NCI-H748 treated with DMSO at 0.1 percent for 48 hours (cell line): ENCODE measurements at regions not wholly inside any gene's neighbourhood (a gene's known extent, or its start where the extent isn't known, plus 50 kb on each side); places are given as distances from the start of the nearest gene placed in this dataset.
"Not testable (repeated sequence)": the region's sequence is repeated elsewhere in the genome, so short reads cannot be mapped to it uniquely, and the experiment has no call there.

Experiments used
- DNase-seq: peaks from one replicate; lab custom pipeline; 2025; lab: John Stamatoyannopoulos, UW

GRCh38 chr20:22690616-22691179 lies 106.3 kb upstream of the FOXA2 start:
- DNase-seq: no peak

DNA sequence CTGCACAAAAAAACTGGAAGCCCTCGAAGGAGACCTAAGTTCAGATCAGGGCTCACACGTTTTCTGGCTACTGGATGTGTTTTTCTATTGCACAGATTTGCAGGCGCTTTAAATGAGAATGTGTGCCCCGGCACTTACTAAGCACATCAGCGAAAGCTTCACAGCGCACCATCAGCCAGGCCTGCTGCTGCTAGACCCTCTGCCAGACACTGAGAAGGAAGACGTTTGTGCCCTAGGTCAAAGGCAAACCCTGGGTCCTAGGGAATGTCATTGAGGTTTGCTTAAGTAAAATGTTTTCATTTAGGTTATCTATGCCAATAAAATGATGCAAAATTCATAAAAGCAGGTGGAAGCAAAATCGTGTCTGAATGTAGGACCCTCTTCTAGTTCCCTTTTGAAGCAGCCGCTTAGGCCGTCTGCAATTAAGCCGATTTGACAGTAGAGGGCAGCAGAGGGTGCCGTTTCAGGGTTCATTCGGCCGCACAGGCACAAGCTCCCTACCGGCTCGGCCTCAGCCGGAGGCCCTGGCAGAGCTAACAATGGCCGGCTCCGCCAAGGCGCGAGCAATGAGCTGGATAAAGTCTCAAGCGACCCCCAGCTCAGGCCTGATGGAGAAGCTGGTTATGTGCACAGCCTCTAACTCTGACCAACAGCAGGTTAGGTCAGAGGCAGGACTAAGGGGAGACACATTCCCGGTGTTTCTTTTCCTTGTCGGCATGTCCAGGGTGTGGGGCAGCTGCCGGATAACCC lies 107.2 kb upstream of the FOXA2 start:
- peak; percentile 78 for DNase-seq

GRCh38 chr20:22692119-22692475 lies 107.7 kb upstream of the FOXA2 start:
- DNase-seq: no peak

- DNase-seq: not testable (repeated sequence)
Observed at GRCh38 chr20:22692620-22693019, 108.2 kb upstream of the FOXA2 start.

- DNase-seq: no peak
Observed at GRCh38 chr20:22696759-22697158, 112.4 kb upstream of the FOXA2 start.

GRCh38 chr20:22698259-22698842 lies 114.0 kb upstream of the FOXA2 start:
- no peak for DNase-seq

DNA sequence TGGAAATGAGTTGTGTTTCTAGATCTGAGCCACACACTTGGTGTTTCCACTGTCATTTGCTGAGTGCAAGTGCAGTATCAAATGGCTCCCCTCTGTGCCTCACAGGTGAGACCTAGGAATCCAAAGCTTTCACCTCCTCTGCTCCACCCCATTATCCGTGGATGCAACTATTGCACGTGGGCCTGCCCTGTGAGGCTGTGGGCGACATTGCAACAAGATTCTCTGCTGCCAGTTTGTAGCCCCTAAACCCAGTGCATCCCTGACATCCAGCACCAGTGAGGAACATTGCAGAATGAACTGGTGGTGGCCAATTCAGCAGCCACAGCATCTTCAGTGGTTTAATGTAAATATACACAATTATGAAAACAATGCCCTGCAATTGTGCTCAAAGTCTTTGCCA lies 115.0 kb upstream of the FOXA2 start:
- DNase-seq: no peak

GRCh38 chr20:22700367-22700766 lies 116.0 kb upstream of the FOXA2 start:
- DNase-seq: no peak

GRCh38 chr20:22701679-22702308 lies 117.4 kb upstream of the FOXA2 start:
- no peak for DNase-seq

DNA sequence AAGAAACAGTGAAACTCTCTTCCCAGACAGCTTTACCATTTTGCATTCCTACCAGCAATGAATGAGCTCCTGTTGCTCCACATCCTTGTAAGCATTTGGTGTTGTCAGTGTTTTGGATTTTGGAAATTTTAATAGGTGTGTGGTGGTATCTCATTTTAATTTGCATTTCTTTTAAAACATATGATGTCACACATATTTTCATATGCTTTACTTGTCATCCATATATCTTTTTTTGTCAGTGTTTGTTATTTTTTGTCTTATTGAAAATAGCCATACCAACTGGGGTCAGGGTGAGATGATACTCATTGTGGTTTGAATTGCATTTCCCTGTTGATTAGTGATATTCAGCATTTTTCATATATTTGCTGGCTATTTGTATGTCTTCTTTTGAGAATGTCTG lies 119.5 kb upstream of the FOXA2 start:
- no peak for DNase-seq

- DNase-seq: no peak
Observed at GRCh38 chr20:22711971-22712755, 127.8 kb upstream of the FOXA2 start.

DNA sequence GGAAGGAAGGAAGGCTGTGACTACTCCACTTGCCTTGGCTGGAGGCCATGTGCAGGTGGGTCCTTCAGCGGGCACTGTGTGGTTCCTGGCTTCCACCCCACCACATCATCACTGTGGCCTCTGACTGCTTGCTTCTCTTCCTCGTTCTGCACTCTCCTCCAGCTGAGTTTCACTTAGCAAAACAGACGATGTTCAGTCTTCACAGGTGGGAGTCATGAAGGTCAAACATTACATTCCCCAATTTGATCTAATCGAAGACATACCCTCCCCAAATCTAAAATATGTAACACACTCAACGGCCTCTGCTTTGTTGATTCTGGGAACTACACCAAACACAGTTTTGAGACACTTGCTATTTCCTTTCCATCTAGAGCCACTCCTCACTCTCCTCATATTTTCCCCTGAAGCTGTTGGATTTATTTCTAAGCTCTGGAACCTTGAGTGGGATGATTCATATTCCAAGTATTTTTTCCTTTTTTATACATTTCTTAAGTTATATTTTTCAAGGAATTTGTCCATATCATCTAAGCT lies 132.5 kb upstream of the FOXA2 start:
- DNase-seq: no peak

DNA sequence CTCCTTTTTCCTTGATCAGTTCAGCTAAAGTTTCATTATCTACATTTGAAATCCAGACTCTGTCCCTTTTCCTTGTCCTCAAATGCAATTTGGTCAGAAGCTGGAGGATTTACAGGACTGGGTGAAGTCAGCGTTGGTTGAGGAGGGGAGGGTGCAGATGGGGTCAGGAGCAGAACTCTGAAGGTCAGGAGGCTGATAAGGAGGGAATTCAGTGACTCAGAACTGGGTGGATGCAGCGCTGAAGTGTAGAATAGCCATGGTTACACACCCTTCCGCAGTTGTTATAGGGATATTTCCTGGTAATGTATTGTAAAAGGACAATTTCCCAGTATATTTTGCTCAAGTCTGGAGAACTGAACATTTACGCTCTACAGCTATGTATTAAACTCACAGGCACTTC lies 133.1 kb upstream of the FOXA2 start:
- no peak for DNase-seq

DNA sequence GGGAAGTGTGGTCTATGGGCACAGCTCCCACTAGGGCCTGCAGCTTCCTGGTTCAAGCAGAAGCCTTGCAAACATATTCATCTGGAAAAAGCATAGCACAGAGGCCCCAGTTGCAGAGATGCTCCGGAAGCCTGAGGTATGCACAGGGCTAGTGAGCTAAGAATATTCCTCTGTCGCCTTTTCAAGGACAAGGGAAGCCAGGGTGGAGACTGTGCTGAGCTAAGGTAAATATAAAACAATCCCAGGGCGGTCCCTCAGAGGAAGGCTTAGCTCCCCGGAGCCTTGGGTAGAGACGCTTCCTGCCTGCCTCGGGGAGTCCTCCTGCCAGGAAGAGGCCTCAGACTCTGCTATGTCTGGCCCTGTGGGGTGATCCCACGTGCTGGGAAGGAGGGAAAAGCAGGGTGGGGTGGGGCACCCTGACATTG lies 134.8 kb upstream of the FOXA2 start:
- DNase-seq: no peak

- peak; percentile 82 for DNase-seq
Observed at GRCh38 chr20:22720206-22720605, 135.8 kb upstream of the FOXA2 start.

GRCh38 chr20:22722811-22723210 lies 138.4 kb upstream of the FOXA2 start:
- DNase-seq: no peak

- DNase-seq: no peak
Observed at GRCh38 chr20:22723659-22724058, 139.3 kb upstream of the FOXA2 start.

DNA sequence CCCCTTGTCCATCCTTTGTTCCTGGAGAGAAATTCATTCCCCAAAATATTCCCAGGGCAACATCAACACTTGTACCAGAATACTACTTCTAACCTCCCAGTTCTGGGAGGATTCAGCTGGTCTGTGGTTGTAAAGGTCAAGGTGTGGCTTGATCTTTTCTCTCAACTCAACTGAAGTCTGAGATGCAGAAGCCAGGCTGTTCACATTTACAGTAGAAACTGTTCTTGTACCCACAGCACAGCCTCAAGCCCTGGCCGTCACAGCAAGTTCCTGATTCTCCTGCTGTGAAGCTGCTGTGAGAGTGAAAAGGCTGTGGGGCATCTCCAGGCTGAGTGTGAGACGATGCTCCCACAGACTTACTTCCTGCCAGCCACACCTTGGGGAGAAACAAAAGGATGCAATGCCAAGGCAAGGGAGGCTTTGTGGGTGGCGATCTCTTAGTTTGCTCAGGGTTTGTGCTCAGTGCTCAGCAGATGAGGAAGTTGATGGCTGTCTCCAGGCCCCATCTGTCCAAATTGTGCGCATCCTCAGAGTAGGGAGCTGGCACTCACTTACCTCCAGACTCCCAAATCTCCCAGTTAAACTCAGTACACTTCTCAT lies 143.9 kb upstream of the FOXA2 start:
- no peak for DNase-seq

GRCh38 chr20:22729180-22729579 lies 144.8 kb upstream of the FOXA2 start:
- no peak for DNase-seq

DNA sequence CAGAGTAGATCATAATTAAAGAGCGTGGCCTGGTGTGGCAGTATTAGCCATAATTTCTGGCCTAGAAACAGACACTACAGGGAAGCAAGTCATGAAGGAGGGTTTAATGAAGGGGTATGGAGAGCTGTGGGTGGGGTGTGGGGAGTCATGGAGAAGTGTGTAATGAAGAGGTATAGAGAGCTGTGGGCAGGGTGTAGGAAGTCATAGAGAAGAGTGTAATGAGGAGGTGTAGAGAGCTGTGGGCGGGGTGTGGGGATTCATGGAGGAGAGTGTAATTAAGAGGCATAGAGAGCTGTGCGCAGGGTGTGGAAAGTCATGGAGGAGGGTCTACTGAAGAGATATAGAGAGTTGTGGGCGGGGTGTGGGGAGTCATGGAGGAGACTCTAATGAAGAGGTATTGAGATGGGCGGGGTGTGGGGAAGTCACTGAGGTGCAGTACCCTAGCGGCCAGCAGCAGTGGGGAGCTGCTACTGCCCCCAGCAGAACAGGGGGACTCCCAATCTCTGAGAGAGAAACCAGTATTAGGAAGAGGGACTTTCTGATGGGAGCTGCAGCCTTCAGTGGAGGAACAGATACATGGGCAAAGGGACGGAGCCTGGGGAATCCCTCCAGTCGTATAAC lies 145.4 kb upstream of the FOXA2 start:
- DNase-seq: no peak

DNA sequence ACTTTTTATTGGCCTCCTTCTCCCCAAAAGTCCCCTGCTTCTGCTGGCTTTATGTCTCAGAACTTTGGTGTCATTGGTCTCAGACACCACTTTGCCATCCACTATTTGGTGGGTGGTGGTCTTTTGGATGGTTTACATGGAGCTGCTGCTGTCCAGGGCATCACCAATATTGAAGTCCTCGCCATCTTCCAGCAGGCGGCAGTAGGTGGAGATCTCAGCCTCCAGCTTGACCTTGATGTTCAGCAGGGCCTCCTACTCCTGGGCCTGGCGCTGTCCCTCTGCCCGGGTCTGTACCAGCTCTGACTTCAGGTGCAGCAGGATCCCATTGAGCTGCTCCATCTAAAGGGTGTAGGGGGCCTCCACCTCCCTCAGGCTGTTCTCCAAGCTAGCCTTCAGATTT lies 148.4 kb upstream of the FOXA2 start:
- no peak for DNase-seq
